OCI-LY3 (cell line): ENCODE measurements at regions not wholly inside any gene's neighbourhood (a gene's known extent, or its start where the extent isn't known, plus 50 kb on each side); places are given as distances from the start of the nearest gene placed in this dataset.
A peak's percentile ranks its signal among the peaks of the same experiment; 100 is the strongest.

ENCODE experiments used
- H2AFZ ChIP-seq: fragments of 200-600, 300-600 bp; shearing (Covaris generic); 2 replicates; pipeline ENCODE4 v1.6.0; 2014; ENCODE audit warnings: antibody characterized with exemption, low read depth, low read length
- H3K27ac ChIP-seq: fragments of 200-600, 300-600 bp; sonication (generic); 2 replicates; pipeline ENCODE4 v1.5.1; 2014; ENCODE audit warnings: mild to moderate bottlenecking, low read length, moderate library complexity, mixed read lengths
- H3K27me3 ChIP-seq: fragments of 200-600, 300-600 bp; sonication (generic); 2 replicates; pipeline ENCODE4 v1.6.1; 2014; ENCODE audit warnings: low read depth, low read length, mixed read lengths
- H3K36me3 ChIP-seq: fragments of 200-600, 300-600 bp; sonication (generic); replicated peaks from 2 replicates; pipeline ENCODE3; 2014; ENCODE audit warnings: low read depth, low read length, mixed read lengths
- H3K4me1 ChIP-seq: fragments of 300-600, 200-600 bp; sonication (generic); 2 replicates; pipeline ENCODE4 v1.6.1; 2014; ENCODE audit warnings: low read length, mixed read lengths
- H3K4me2 ChIP-seq: fragments of 200-600, 300-600 bp; sonication (generic); 2 replicates; pipeline ENCODE4 v1.6.1; 2014; ENCODE audit warnings: low read length, mixed read lengths
- H3K4me3 ChIP-seq: fragments of 300-600, 200-600 bp; sonication (generic); 2 replicates; pipeline ENCODE4 v1.5.1; 2014; ENCODE audit warnings: antibody characterized with exemption, mild to moderate bottlenecking, low read length, moderate library complexity
- H3K79me2 ChIP-seq: fragments of 300-600, 200-600 bp; shearing (Covaris generic); 2 replicates; pipeline ENCODE4 v1.6.1; 2014; ENCODE audit warnings: mild to moderate bottlenecking, low read length, mixed read lengths
- H3K9ac ChIP-seq: fragments of 300-600, 200-600 bp; shearing (Covaris generic); 2 replicates; pipeline ENCODE4 v1.6.0; 2014; ENCODE audit warnings: mild to moderate bottlenecking, low read length, moderate library complexity
- H3K9me3 ChIP-seq: fragments of 200-600, 300-600 bp; shearing (Covaris generic); 2 replicates; pipeline ENCODE4 v1.6.1; 2014; ENCODE audit warnings: low read length, mixed read lengths; ENCODE audit not compliant: insufficient read depth
- H4K20me1 ChIP-seq: fragments of 200-600, 300-600 bp; sonication (generic); 2 replicates; pipeline ENCODE4 v1.6.1; 2016; ENCODE audit warnings: low read length, mixed read lengths; ENCODE audit not compliant: insufficient read depth
- EZH2phosphoT487 ChIP-seq: fragments of 200-600 bp; shearing (Covaris generic); IDR thresholded peaks from 2 replicates; pipeline ENCODE4 v1.6.1; 2018; ENCODE audit warnings: antibody characterized with exemption, mixed run types, low read depth
- TF ChIP-seq, protein P1 (sequence below): fragments of 200-600, 300-600 bp; sonication (generic); IDR thresholded peaks from 2 replicates; pipeline ENCODE4 v1.5.1; 2014; ENCODE audit warnings: antibody characterized with exemption, low read length, low read depth

DNA sequence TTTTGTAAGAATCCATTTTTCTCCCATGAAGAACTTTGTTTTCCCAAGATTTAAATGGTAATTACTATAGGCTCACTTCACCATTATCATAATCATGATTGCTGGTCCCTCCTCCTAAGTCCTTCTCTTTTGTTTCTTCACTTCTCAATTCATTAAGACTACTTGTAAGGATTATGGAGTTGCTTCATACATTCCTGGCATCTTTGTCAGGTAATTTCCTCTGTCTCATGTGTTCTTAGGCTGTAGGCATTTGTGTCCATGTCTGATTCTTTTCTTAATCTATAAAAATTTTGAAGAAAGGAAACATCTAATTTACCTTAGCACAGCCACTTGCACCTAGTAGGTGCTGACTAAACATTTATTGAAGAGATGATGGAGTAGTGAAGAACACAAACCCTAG lies 79.9 kb upstream of the SATB1 start:
- no peaks in the 10 kb centered on the region for H3K36me3 ChIP-seq
- no peak overlapping the region for H3K27ac ChIP-seq
- H3K4me1 ChIP-seq = peaks cover 18% of the 10 kb centered on the region
- no peak overlapping the region for H3K9ac ChIP-seq
- no peak overlapping the region for H2AFZ ChIP-seq
- H3K4me2 ChIP-seq = no peak overlapping the region
- H3K9me3 ChIP-seq = no peaks in the 10 kb centered on the region
- no peaks in the 10 kb centered on the region for H3K27me3 ChIP-seq
- no peaks in the 10 kb centered on the region for H4K20me1 ChIP-seq
- TF ChIP-seq EZH2phosphoT487 = no peak
- TF ChIP-seq, protein P1, sequence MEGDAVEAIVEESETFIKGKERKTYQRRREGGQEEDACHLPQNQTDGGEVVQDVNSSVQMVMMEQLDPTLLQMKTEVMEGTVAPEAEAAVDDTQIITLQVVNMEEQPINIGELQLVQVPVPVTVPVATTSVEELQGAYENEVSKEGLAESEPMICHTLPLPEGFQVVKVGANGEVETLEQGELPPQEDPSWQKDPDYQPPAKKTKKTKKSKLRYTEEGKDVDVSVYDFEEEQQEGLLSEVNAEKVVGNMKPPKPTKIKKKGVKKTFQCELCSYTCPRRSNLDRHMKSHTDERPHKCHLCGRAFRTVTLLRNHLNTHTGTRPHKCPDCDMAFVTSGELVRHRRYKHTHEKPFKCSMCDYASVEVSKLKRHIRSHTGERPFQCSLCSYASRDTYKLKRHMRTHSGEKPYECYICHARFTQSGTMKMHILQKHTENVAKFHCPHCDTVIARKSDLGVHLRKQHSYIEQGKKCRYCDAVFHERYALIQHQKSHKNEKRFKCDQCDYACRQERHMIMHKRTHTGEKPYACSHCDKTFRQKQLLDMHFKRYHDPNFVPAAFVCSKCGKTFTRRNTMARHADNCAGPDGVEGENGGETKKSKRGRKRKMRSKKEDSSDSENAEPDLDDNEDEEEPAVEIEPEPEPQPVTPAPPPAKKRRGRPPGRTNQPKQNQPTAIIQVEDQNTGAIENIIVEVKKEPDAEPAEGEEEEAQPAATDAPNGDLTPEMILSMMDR = no peak
- no peak overlapping the region for H3K4me3 ChIP-seq
- no peaks in the 10 kb centered on the region for H3K79me2 ChIP-seq

DNA sequence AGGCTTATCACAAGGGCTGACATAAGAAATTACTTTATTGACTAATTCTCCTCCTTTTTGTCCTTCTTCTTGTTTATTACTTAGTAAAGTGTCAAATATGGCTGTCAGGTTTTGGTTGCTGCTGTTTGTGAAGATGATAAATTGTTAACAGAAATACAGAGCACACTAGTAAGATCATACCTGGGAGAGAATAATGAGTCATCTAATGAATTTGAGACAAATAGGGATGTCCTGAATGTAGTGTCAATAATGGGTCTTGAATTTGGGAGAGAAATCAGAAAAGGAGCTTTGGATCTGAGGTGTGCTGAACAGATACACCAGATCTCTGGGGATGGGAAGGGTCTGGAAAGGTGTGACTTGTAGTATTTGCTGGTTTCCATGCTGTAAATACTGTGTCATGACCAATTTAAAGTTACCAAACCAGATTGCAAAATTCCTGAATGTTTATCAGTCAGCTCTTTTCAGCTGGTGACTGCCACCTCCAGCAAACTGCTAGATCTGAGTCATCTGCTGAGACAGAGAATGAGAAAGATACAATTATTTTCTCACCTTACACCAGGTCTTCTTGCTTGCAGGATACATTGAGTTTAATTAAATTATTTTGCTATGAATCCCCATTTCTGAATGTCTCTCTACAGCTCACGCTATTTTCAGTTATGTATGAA lies 76.7 kb upstream of the SATB1 start:
- H4K20me1 ChIP-seq = no peaks in the 10 kb centered on the region
- H3K9me3 ChIP-seq = 0 out of 2 replicates have a peak, but pooled peaks cover 4% of the 10 kb centered on the region
- peaks cover 23% of the 10 kb centered on the region for H3K4me1 ChIP-seq
- no peak overlapping the region for H3K9ac ChIP-seq
- no peak overlapping the region for H2AFZ ChIP-seq
- no peaks in the 10 kb centered on the region for H3K27me3 ChIP-seq
- no peak overlapping the region for H3K4me3 ChIP-seq
- H3K4me2 ChIP-seq = no peak overlapping the region
- no peak for TF ChIP-seq EZH2phosphoT487
- TF ChIP-seq, protein P1 = no peak
- H3K27ac ChIP-seq = no peak overlapping the region
- H3K79me2 ChIP-seq = no peaks in the 10 kb centered on the region
- H3K36me3 ChIP-seq = no peaks in the 10 kb centered on the region

DNA sequence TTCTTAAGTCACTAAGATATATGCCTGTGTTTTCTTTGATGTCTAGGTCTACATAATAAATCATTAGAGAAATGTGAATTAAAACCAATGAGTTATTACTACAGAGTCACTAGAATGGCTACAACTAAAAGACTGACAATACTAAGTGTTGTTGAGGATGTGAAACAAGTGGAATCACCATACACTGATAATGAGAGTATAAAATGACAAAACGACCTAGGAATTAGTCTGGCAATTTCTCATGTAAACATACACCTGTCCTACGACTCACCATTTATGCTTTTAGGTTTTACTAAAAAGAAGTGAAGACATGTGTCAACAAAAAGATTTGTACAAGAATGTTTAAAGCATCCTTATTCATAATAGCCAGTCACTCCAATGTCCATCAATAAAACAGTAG lies 75.2 kb upstream of the SATB1 start:
- no peak overlapping the region for H3K9ac ChIP-seq
- no peak overlapping the region for H3K4me2 ChIP-seq
- no peaks in the 10 kb centered on the region for H3K27me3 ChIP-seq
- no peak overlapping the region for H2AFZ ChIP-seq
- H3K4me1 ChIP-seq = peaks cover 23% of the 10 kb centered on the region
- no peak overlapping the region for H3K4me3 ChIP-seq
- no peak overlapping the region for H3K27ac ChIP-seq
- H4K20me1 ChIP-seq = no peaks in the 10 kb centered on the region
- 0 out of 2 replicates have a peak, but pooled peaks cover 4% of the 10 kb centered on the region for H3K9me3 ChIP-seq
- H3K79me2 ChIP-seq = no peaks in the 10 kb centered on the region
- no peak for TF ChIP-seq EZH2phosphoT487
- TF ChIP-seq, protein P1 = no peak
- H3K36me3 ChIP-seq = no peaks in the 10 kb centered on the region

DNA sequence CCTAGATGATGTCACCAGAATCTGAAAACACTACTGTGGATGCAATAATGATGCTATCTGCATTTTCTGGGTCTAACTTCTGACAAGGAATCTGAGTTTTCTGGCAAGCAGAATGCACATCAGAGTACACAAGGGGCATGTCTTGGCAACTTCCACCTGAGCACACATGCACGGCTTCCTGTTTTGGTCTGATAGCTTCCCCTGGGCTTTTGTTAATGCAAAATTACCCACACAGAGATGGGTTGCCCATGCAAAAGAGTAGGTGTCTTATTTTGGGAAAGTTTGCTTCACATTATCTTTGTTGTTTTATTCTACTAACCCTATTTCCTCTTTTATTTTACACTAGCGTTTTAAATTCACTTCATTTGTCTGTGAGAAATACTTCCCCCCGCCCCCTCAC lies 74.2 kb upstream of the SATB1 start:
- Histone ChIP-seq H3K9me3 (0 out of 2 replicates have a peak, but pooled peaks cover 4% of the 10 kb centered on the region), H4K20me1 (no peaks in the 10 kb centered on the region), H3K4me2 (peak overlapping the region; percentile 2), H2AFZ (peak overlapping the region; percentile 10; the same call in 1 of the 2 replicates), H3K9ac (no peak overlapping the region), H3K27me3 (no peaks in the 10 kb centered on the region), H3K79me2 (no peaks in the 10 kb centered on the region), H3K4me3 (no peak overlapping the region), H3K36me3 (no peaks in the 10 kb centered on the region), H3K27ac (no peak overlapping the region), H3K4me1 (peaks cover 23% of the 10 kb centered on the region)
- TF ChIP-seq, protein P1 = no peak
- no peak for TF ChIP-seq EZH2phosphoT487
